ENCODE measurements at regions not wholly inside any gene's neighbourhood (a gene's known extent, or its start where the extent isn't known, plus 50 kb on each side); places are given as distances from the start of the nearest gene placed in this dataset.

GRCh38 chr10:30774261-30774660, 144.7 kb upstream of the LYZL2 start:
- TF ChIP-seq CTCF (IDR thresholded peaks at IDR 0.05), result no peak
- no peak for TF ChIP-seq POLR2A (IDR thresholded peaks at IDR 0.05)
